ENCODE measurements at regions not wholly inside any gene's neighbourhood (a gene's known extent, or its start where the extent isn't known, plus 50 kb on each side); places are given as distances from the start of the nearest gene placed in this dataset.

DNA sequence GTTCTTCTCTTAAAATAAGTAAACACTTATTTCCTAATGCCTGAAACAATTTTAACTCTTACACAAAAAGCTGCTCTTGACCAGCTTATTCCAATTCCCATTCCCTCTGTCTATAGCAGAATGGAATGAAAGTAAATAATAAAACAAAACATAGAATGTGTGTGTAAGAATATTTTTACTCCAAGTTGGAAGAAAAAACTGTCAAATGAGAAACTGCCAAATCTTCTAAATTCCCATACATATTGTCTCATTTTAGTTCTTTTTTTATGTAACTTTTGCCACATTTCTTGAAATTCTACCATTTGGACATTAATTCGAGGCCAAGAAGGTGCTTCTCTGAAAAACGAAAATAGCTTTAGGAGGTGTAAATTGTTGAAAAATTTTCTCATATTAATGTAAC is 477.1 kb downstream of the FAT4 start:
- FAIRE-seq (no peak), DNase-seq (ENCODE audit: low spot score) (no peak), ATAC-seq (no peak)
- CTCF ChIA-PET (ENCODE audit: low intra/inter-chr PET ratio, low total read pairs), result no interaction called here
- intact Hi-C loops (cut with micrococcal nuclease; ENCODE audit: unreplicated experiment), result no loop called here
- H2AFZ ChIP-seq (ENCODE audit: low read length), result no peak overlapping the region
- H3K4me1 ChIP-seq (ENCODE audit: insufficient read depth, low read length), result no peaks in the 10 kb centered on the region
- no peak for TF ChIP-seq PHB2 (IDR thresholded peaks at IDR 0.05; ENCODE audit: partially characterized antibody)
- TF ChIP-seq ARNTL (CRISPR knock-in tag; IDR thresholded peaks at IDR 0.05), result no peak
- TF ChIP-seq ZBTB8A (CRISPR knock-in tag; IDR thresholded peaks at IDR 0.05; ENCODE audit: borderline replicate concordance, low read depth), result no peak
- TF ChIP-seq ZNF382 (CRISPR knock-in tag; IDR thresholded peaks at IDR 0.05; ENCODE audit: borderline replicate concordance), result no peak
- no peak for TF ChIP-seq ZNF83 (CRISPR knock-in tag; IDR thresholded peaks at IDR 0.05; ENCODE audit: borderline replicate concordance)
- no peak for TF ChIP-seq TSC22D2 (CRISPR knock-in tag; IDR thresholded peaks at IDR 0.05; ENCODE audit: borderline replicate concordance)
- TF ChIP-seq, protein P1, sequence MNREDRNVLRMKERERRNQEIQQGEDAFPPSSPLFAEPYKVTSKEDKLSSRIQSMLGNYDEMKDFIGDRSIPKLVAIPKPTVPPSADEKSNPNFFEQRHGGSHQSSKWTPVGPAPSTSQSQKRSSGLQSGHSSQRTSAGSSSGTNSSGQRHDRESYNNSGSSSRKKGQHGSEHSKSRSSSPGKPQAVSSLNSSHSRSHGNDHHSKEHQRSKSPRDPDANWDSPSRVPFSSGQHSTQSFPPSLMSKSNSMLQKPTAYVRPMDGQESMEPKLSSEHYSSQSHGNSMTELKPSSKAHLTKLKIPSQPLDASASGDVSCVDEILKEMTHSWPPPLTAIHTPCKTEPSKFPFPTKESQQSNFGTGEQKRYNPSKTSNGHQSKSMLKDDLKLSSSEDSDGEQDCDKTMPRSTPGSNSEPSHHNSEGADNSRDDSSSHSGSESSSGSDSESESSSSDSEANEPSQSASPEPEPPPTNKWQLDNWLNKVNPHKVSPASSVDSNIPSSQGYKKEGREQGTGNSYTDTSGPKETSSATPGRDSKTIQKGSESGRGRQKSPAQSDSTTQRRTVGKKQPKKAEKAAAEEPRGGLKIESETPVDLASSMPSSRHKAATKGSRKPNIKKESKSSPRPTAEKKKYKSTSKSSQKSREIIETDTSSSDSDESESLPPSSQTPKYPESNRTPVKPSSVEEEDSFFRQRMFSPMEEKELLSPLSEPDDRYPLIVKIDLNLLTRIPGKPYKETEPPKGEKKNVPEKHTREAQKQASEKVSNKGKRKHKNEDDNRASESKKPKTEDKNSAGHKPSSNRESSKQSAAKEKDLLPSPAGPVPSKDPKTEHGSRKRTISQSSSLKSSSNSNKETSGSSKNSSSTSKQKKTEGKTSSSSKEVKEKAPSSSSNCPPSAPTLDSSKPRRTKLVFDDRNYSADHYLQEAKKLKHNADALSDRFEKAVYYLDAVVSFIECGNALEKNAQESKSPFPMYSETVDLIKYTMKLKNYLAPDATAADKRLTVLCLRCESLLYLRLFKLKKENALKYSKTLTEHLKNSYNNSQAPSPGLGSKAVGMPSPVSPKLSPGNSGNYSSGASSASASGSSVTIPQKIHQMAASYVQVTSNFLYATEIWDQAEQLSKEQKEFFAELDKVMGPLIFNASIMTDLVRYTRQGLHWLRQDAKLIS (CRISPR knock-in tag; IDR thresholded peaks at IDR 0.05), result no peak
- TF ChIP-seq EED (CRISPR knock-in tag; IDR thresholded peaks at IDR 0.05), result no peak
- no peak for TF ChIP-seq MLLT10 (CRISPR knock-in tag; IDR thresholded peaks at IDR 0.05)
- no peak for TF ChIP-seq NFYC (CRISPR knock-in tag; IDR thresholded peaks at IDR 0.05)
- no peak for TF ChIP-seq CREB1 (IDR thresholded peaks at IDR 0.05)
- no peak for TF ChIP-seq CREB1 (CRISPR knock-in tag; IDR thresholded peaks at IDR 0.05)
- no peak for TF ChIP-seq POLR2G (IDR thresholded peaks at IDR 0.05; ENCODE audit: low read depth, low read length)
- TF ChIP-seq HNRNPLL (IDR thresholded peaks at IDR 0.05; ENCODE audit: low read depth, low read length, poor library complexity, severe bottlenecking), result no peak
- no peak for TF ChIP-seq RARA (CRISPR knock-in tag; IDR thresholded peaks at IDR 0.05)
- no peak for TF ChIP-seq FOSL1 (CRISPR knock-in tag; IDR thresholded peaks at IDR 0.05; ENCODE audit: borderline replicate concordance)
- TF ChIP-seq, protein P2, sequence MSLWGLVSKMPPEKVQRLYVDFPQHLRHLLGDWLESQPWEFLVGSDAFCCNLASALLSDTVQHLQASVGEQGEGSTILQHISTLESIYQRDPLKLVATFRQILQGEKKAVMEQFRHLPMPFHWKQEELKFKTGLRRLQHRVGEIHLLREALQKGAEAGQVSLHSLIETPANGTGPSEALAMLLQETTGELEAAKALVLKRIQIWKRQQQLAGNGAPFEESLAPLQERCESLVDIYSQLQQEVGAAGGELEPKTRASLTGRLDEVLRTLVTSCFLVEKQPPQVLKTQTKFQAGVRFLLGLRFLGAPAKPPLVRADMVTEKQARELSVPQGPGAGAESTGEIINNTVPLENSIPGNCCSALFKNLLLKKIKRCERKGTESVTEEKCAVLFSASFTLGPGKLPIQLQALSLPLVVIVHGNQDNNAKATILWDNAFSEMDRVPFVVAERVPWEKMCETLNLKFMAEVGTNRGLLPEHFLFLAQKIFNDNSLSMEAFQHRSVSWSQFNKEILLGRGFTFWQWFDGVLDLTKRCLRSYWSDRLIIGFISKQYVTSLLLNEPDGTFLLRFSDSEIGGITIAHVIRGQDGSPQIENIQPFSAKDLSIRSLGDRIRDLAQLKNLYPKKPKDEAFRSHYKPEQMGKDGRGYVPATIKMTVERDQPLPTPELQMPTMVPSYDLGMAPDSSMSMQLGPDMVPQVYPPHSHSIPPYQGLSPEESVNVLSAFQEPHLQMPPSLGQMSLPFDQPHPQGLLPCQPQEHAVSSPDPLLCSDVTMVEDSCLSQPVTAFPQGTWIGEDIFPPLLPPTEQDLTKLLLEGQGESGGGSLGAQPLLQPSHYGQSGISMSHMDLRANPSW (CRISPR knock-in tag; IDR thresholded peaks at IDR 0.05; ENCODE audit: borderline replicate concordance), result no peak
- no peak for TF ChIP-seq POGZ (CRISPR knock-in tag; IDR thresholded peaks at IDR 0.05)
- no peak for TF ChIP-seq ZNF160 (CRISPR knock-in tag; IDR thresholded peaks at IDR 0.05)
- no peak for TF ChIP-seq TRIM24 (CRISPR knock-in tag; IDR thresholded peaks at IDR 0.05)
- no peaks in the 10 kb centered on the region for H3K9me3 ChIP-seq (ENCODE audit: low read length)
- no peaks in the 10 kb centered on the region for H3K27me3 ChIP-seq (ENCODE audit: control insufficient read depth in 1 of 2, insufficient read depth in 2 of 2, low read length in 2 of 2)
- H3K36me3 ChIP-seq (replicated peaks in 1 of 2; ENCODE audit: control insufficient read depth in 1 of 2, insufficient read depth in 2 of 2, low read length in 2 of 2), result no peaks in the 10 kb centered on the region
- H3K4me3 ChIP-seq (replicated peaks in 1 of 3; ENCODE audit: insufficient read depth in 1 of 3, low read depth in 2 of 3, low read length in 3 of 3), result no peak overlapping the region
- WGBS (ENCODE audit: low lambda C conversion rate), result 0% methylated on average over 2 of the region's 2 CpGs
- H3K9ac ChIP-seq (ENCODE audit: insufficient read depth, low read depth, low read length), result no peak overlapping the region
- H4K20me1 ChIP-seq (ENCODE audit: insufficient read depth, low read length), result no peaks in the 10 kb centered on the region
- no TSS peak for BruUV-seq (replicated peaks)
- no peak overlapping the region for H3K27ac ChIP-seq (ENCODE audit: extremely low read length, insufficient read depth, low read length)
- H3K4me2 ChIP-seq (ENCODE audit: low read depth, low read length), result no peak overlapping the region
- POLR2A ChIA-PET, result no interaction called here
- in situ Hi-C loops (cut with HindIII; ENCODE audit: extremely low pct_ligation_motif_present, low pct_unique_long_range_greater_than_20kb), result no loop called here
- H3K79me2 ChIP-seq (ENCODE audit: insufficient read depth, low read length), result no peaks in the 10 kb centered on the region
